AG04450 (cell line): ENCODE measurements at regions not wholly inside any gene's neighbourhood (a gene's known extent, or its start where the extent isn't known, plus 50 kb on each side); places are given as distances from the start of the nearest gene placed in this dataset.
A peak's percentile ranks its signal among the peaks of the same experiment; 100 is the strongest.

Experiments used
- CTCF ChIA-PET: fragments of 300-600, 350-600 bp; formaldehyde crosslinking; extraction: SDS; loops from one replicate; lab custom pipeline; 2022; ENCODE audit warnings: antibody characterized with exemption, inconsistent platforms; lab: Charles Lee
- POLR2A ChIA-PET: fragments of 350-600 bp; formaldehyde crosslinking; extraction: SDS; loops from one replicate; lab custom pipeline; 2021; ENCODE audit warnings: antibody characterized with exemption, inconsistent platforms; lab: Yijun Ruan, JAX
- DNase-seq: peaks from one replicate; pipeline ENCODE4 v3.0.0-alpha.2; 2011; ENCODE audit warnings: low read depth, low spot score
- H3K27ac ChIP-seq: one replicate; pipeline ENCODE4 v1.5.1; 2012; ENCODE audit warnings: low read depth, low read length, control low read depth
- H3K27me3 ChIP-seq: one replicate; pipeline ENCODE4 v1.6.0; 2012; ENCODE audit warnings: low read length; ENCODE audit not compliant: control insufficient read depth, insufficient read depth
- H3K4me3 ChIP-seq: 2 replicates; pipeline ENCODE4 v1.5.1; 2011; ENCODE audit warnings: mild to moderate bottlenecking, low read depth, low read length, control low read depth
- H3K9me3 ChIP-seq: 2 replicates; pipeline ENCODE4 v1.5.1; 2012; ENCODE audit warnings: low read length; ENCODE audit not compliant: control insufficient read depth, insufficient read depth
- CTCF ChIP-seq: IDR thresholded peaks from 2 replicates; pipeline ENCODE4 v1.5.1; 2011; ENCODE audit warnings: low read depth, low read length, control low read depth, inconsistent platforms

GRCh38 chr2:81901017-81901416 lies 1596.5 kb upstream of the LRRTM1 start:
- Histone ChIP-seq H3K27me3 (no peaks in the 10 kb centered on the region), H3K4me3 (no peak overlapping the region), H3K27ac (no peak overlapping the region), H3K9me3 (no peaks in the 10 kb centered on the region)
- DNase-seq = no peak
- peak; percentile 34 for TF ChIP-seq CTCF
- ChIA-PET CTCF (no interaction called here), POLR2A (no interaction called here)

DNA sequence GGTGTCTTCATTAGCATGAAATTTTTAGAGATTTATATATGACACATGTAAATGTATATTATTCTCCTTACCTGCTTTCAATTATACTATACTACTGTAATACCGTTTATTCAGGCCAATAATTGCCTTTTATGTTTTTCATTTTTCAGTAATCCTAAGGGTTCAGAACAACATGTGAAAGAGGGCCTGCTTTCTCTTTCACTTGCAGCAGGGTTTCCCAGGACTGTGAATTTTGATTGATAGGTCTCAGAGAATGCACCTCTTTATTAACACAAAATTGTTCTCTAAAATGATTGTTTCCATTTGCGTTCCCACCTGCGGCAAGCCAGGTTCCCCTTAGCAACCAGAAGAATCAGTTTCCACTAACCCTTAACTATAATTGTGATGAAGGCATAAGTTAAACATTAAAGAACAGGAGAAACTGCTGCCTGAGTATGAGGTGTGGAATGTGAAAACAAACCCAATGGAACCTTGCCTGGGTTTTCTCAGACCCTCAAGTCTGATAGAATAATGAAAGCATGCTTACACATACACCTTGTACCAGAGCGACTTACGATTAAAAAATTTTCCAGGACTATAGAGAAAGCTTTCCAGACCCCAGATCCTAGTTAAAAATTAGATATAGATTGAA lies 1591.2 kb upstream of the LRRTM1 start:
- TF ChIP-seq CTCF = no peak
- H3K27me3 ChIP-seq = no peaks in the 10 kb centered on the region
- ChIA-PET POLR2A (no interaction called here), CTCF (no interaction called here)
- no peaks in the 10 kb centered on the region for H3K9me3 ChIP-seq
- DNase-seq = no peak
- H3K4me3 ChIP-seq = no peak overlapping the region
- no peak overlapping the region for H3K27ac ChIP-seq

GRCh38 chr2:81894451-81894990 lies 1590.0 kb upstream of the LRRTM1 start:
- peak; percentile 1 for DNase-seq
- H3K9me3 ChIP-seq = no peaks in the 10 kb centered on the region
- H3K27me3 ChIP-seq = no peaks in the 10 kb centered on the region
- H3K4me3 ChIP-seq = no peak overlapping the region
- POLR2A ChIA-PET = no interaction called here
- TF ChIP-seq CTCF = peak; percentile 26; the same call in 1 of the 2 replicates
- CTCF ChIA-PET = no interaction called here
- no peak overlapping the region for H3K27ac ChIP-seq

GRCh38 chr2:81876624-81877023 lies 1572.1 kb upstream of the LRRTM1 start:
- Histone ChIP-seq H3K27ac (no peak overlapping the region), H3K9me3 (no peaks in the 10 kb centered on the region), H3K4me3 (no peak overlapping the region), H3K27me3 (no peaks in the 10 kb centered on the region)
- ChIA-PET CTCF (no interaction called here), POLR2A (no interaction called here)
- DNase-seq = no peak
- no peak for TF ChIP-seq CTCF

DNA sequence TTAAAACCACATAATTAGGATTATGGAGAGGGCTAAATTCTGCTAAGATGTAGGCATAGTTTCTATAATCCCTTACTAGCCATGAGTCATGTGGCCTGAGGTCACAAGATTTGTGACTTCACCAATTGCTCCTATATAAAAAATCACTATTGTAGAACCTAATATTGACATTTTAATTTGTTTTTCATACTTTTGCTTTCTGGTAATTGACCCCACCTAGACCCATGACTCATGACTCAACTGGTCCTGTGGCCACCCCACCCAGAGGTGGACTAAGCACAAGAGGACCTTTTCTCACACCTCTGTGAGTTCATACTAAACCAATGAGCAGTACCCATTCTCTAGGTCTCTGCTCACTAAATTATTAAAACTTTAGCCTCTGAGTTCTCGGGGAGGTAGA lies 1567.5 kb upstream of the LRRTM1 start:
- Histone ChIP-seq H3K27ac (no peak overlapping the region), H3K9me3 (no peaks in the 10 kb centered on the region), H3K4me3 (no peak overlapping the region), H3K27me3 (no peaks in the 10 kb centered on the region)
- ChIA-PET CTCF (no interaction called here), POLR2A (no interaction called here)
- no peak for DNase-seq
- no peak for TF ChIP-seq CTCF
